B cell (primary cell): ENCODE measurements at regions not wholly inside any gene's neighbourhood (a gene's known extent, or its start where the extent isn't known, plus 50 kb on each side); places are given as distances from the start of the nearest gene placed in this dataset.

Source experiments
- ATAC-seq: fragments of 200-7000 bp; cut with Tn5 transposase; one replicate; pipeline ENCODE4 v1.10.0; 2021; ENCODE audit warnings: low read depth, mild to moderate bottlenecking, moderate number of reproducible peaks, moderate library complexity
- CTCF ChIA-PET: fragments of 350-600 bp; sonication (Branson Sonifier 250); formaldehyde crosslinking; loops from one replicate; lab custom pipeline; 2021; ENCODE audit warnings: antibody characterized with exemption, inconsistent platforms; lab: Charles Lee
- POLR2A ChIA-PET: fragments of 350-600 bp; sonication (Branson Sonifier 250); formaldehyde crosslinking; loops from one replicate; lab custom pipeline; 2021; ENCODE audit warnings: antibody characterized with exemption; lab: Charles Lee
- DNase-seq: peaks from one replicate; pipeline ENCODE4 v3.0.0; 2013
- H2AFZ ChIP-seq: 2 replicates; pipeline ENCODE4 v1.6.1; 2012; ENCODE audit warnings: mild to moderate bottlenecking, low read depth, low read length; ENCODE audit not compliant: insufficient read depth, poor library complexity, severe bottlenecking
- H3K27ac ChIP-seq, 2 donors: 1 replicate in 1 of 2; 2 replicates in 1 of 2; pipeline ENCODE4 v1.5.1; 2012 to 2013; ENCODE audit warnings: low read length in 2 of 2, mild to moderate bottlenecking in 2 of 2, moderate library complexity in 1 of 2
- H3K27me3 ChIP-seq, 4 experiments: fragments of 200-600 bp in 1 of 4; sonication (generic) in 1 of 4; replicated peaks in 1 of 4; 1 replicate in 2 of 4; 2 replicates in 2 of 4; pipeline versions ENCODE4 v1.6.1 to v1.7.0; 2013 to 2016; ENCODE audit warnings: low read length in 3 of 4, mild to moderate bottlenecking in 2 of 4, mixed read lengths in 1 of 4, moderate library complexity in 1 of 4; ENCODE audit not compliant: insufficient read depth in 4 of 4, control insufficient read depth in 3 of 4; ENCODE audit errors: control extremely low read depth in 1 of 4
- H3K36me3 ChIP-seq, 2 experiments: replicated peaks in 1 of 2; 1 replicate in 1 of 2; 2 replicates in 1 of 2; pipeline versions ENCODE4 v1.6.1 to v1.7.1; 2013; ENCODE audit warnings: low read length in 1 of 2; ENCODE audit not compliant: insufficient read depth in 2 of 2, control insufficient read depth in 1 of 2; ENCODE audit errors: control extremely low read depth in 1 of 2, extremely low read depth in 1 of 2
- H3K4me1 ChIP-seq, 2 donors: fragments of 200-600 bp in 1 of 2; sonication (generic) in 1 of 2; 1 replicate in 1 of 2; 2 replicates in 1 of 2; pipeline versions ENCODE4 v1.5.1 to v1.6.1; 2013 to 2017; ENCODE audit warnings: low read length in 2 of 2; ENCODE audit not compliant: control insufficient read depth in 2 of 2, insufficient read depth in 2 of 2
- H3K4me2 ChIP-seq: replicated peaks from 2 replicates; pipeline ENCODE3; 2012; ENCODE audit warnings: mild to moderate bottlenecking, low read depth, low read length; ENCODE audit not compliant: poor library complexity, severe bottlenecking
- H3K4me3 ChIP-seq, 5 experiments: fragments of 200-600 bp in 1 of 5; sonication (generic) in 1 of 5; 1 replicate in 3 of 5; 2 replicates in 2 of 5; pipeline versions ENCODE4 v1.5.1 to v1.7.0; 2011 to 2016; ENCODE audit warnings: low read length in 4 of 5, mild to moderate bottlenecking in 4 of 5, low read depth in 2 of 5, control low read depth in 1 of 5, moderate library complexity in 1 of 5; ENCODE audit not compliant: insufficient read depth in 1 of 5; ENCODE audit errors: control extremely low read depth in 1 of 5, extremely low read depth in 1 of 5
- H3K79me2 ChIP-seq: fragments of 200-600 bp; sonication (generic); one replicate; pipeline ENCODE4 v1.6.0; 2016; ENCODE audit warnings: low read length; ENCODE audit not compliant: control insufficient read depth, insufficient read depth
- H3K9ac ChIP-seq: fragments of 200-600 bp; sonication (generic); 2 replicates; pipeline ENCODE4 v1.6.1; 2017; ENCODE audit warnings: mild to moderate bottlenecking, low read length, moderate library complexity
- H3K9me3 ChIP-seq, 3 donors: one replicate each; pipeline versions ENCODE4 v1.6.1 to v1.7.1; 2013; ENCODE audit warnings: low read length in 2 of 3; ENCODE audit not compliant: control insufficient read depth in 2 of 3, insufficient read depth in 1 of 3; ENCODE audit errors: control extremely low read depth in 1 of 3
- H4K20me1 ChIP-seq: 2 replicates; pipeline ENCODE4 v1.6.0; 2012; ENCODE audit warnings: mild to moderate bottlenecking, low read length; ENCODE audit not compliant: insufficient read depth, control insufficient read depth, poor library complexity, severe bottlenecking
- H3K27ac Mint-ChIP-seq: one replicate; pipeline ENCODE4 v1.8.0; 2021; ENCODE audit warnings: mixed read lengths
- H3K27me3 Mint-ChIP-seq: one replicate; pipeline ENCODE4 v1.8.0; 2021; ENCODE audit warnings: mixed read lengths
- H3K4me1 Mint-ChIP-seq: one replicate; pipeline ENCODE4 v1.8.0; 2021; ENCODE audit warnings: mixed read lengths
- H3K4me3 Mint-ChIP-seq: one replicate; pipeline ENCODE4 v1.8.0; 2021; ENCODE audit warnings: mixed read lengths
- H3K9me3 Mint-ChIP-seq: one replicate; pipeline ENCODE4 v1.8.0; 2022; ENCODE audit warnings: mixed read lengths; ENCODE audit not compliant: insufficient read depth
- EZH2 ChIP-seq: IDR thresholded peaks from 2 replicates; pipeline ENCODE4 v1.6.1; 2012; ENCODE audit warnings: borderline replicate concordance, low read depth, mild to moderate bottlenecking, moderate library complexity, low read length; ENCODE audit not compliant: insufficient read depth, poor library complexity, severe bottlenecking
- WGBS: methylation state at CpG from one replicate; pipeline ENCODE4 v1.1.5; 2013; ENCODE audit warnings: missing lambda C conversion rate; ENCODE audit not compliant: insufficient coverage; 5-methylcytosine and 5-hydroxymethylcytosine counted together
- intact Hi-C: fragments of 100-400 bp; cut with micrococcal nuclease; formaldehyde crosslinking; loops from one replicate; pipeline ENCODE4 v1.10.0; 2022
- TF ChIP-seq, protein P1 (sequence below): fragments of 200-600 bp; IDR thresholded peaks from one replicate; pipeline ENCODE4 v1.8.0; 2022; ENCODE audit warnings: antibody characterized with exemption, mild to moderate bottlenecking

GRCh38 chr2:18719978-18720775, 130.8 kb upstream of the NT5C1B start:
- no peak overlapping the region for H3K4me3 Mint-ChIP-seq
- no peak overlapping the region for H2AFZ ChIP-seq
- CTCF ChIA-PET, result no interaction called here
- no peak overlapping the region for H3K27ac ChIP-seq
- POLR2A ChIA-PET, result no interaction called here
- H3K9ac ChIP-seq, result no peak overlapping the region
- H3K4me3 ChIP-seq, result no peak overlapping the region
- intact Hi-C loops, result no loop called here
- H3K4me1 ChIP-seq, result no peaks in the 10 kb centered on the region
- H3K9me3 Mint-ChIP-seq, result no peaks in the 10 kb centered on the region
- H3K79me2 ChIP-seq, result no peaks in the 10 kb centered on the region
- DNase-seq (no peak), ATAC-seq (no peak)
- H3K4me1 Mint-ChIP-seq, result no peaks in the 10 kb centered on the region
- no CpG with 5 or more reads among the region's 4 CpGs for WGBS
- no peaks in the 10 kb centered on the region for H3K27me3 ChIP-seq
- no peak overlapping the region for H3K27ac Mint-ChIP-seq
- TF ChIP-seq, protein P1, sequence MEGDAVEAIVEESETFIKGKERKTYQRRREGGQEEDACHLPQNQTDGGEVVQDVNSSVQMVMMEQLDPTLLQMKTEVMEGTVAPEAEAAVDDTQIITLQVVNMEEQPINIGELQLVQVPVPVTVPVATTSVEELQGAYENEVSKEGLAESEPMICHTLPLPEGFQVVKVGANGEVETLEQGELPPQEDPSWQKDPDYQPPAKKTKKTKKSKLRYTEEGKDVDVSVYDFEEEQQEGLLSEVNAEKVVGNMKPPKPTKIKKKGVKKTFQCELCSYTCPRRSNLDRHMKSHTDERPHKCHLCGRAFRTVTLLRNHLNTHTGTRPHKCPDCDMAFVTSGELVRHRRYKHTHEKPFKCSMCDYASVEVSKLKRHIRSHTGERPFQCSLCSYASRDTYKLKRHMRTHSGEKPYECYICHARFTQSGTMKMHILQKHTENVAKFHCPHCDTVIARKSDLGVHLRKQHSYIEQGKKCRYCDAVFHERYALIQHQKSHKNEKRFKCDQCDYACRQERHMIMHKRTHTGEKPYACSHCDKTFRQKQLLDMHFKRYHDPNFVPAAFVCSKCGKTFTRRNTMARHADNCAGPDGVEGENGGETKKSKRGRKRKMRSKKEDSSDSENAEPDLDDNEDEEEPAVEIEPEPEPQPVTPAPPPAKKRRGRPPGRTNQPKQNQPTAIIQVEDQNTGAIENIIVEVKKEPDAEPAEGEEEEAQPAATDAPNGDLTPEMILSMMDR, result no peak
- no peak for TF ChIP-seq EZH2
- no peaks in the 10 kb centered on the region for H3K27me3 Mint-ChIP-seq
- H4K20me1 ChIP-seq, result no peaks in the 10 kb centered on the region
- no peaks in the 10 kb centered on the region for H3K9me3 ChIP-seq
- H3K36me3 ChIP-seq, result no peaks in the 10 kb centered on the region
- H3K4me2 ChIP-seq, result no peak overlapping the region

- ATAC-seq (no peak), DNase-seq (no peak)
- no peak overlapping the region for H3K27ac ChIP-seq
- no peak for TF ChIP-seq EZH2
- TF ChIP-seq, protein P1, result no peak
- no peak overlapping the region for H3K9ac ChIP-seq
- H3K27me3 ChIP-seq, result no peaks in the 10 kb centered on the region
- no peaks in the 10 kb centered on the region for H4K20me1 ChIP-seq
- no peaks in the 10 kb centered on the region for H3K4me1 ChIP-seq
- intact Hi-C loops, result no loop called here
- ChIA-PET CTCF (no interaction called here), POLR2A (no interaction called here)
- H3K4me3 ChIP-seq, result no peak overlapping the region
- no CpG with 5 or more reads among the region's 1 CpG for WGBS
- H3K79me2 ChIP-seq, result no peaks in the 10 kb centered on the region
- Mint-ChIP-seq H3K4me1 (no peaks in the 10 kb centered on the region), H3K27ac (no peak overlapping the region), H3K27me3 (no peaks in the 10 kb centered on the region), H3K4me3 (no peak overlapping the region), H3K9me3 (no peaks in the 10 kb centered on the region)
- H3K9me3 ChIP-seq, result no peaks in the 10 kb centered on the region
- H3K4me2 ChIP-seq, result no peak overlapping the region
- no peak overlapping the region for H2AFZ ChIP-seq
- no peaks in the 10 kb centered on the region for H3K36me3 ChIP-seq
These were observed 118.9 kb upstream of the NT5C1B start for GRCh38 chr2:18708203-18708715.
